GM21381 (cell line): ENCODE measurements at regions not wholly inside any gene's neighbourhood (a gene's known extent, or its start where the extent isn't known, plus 50 kb on each side); places are given as distances from the start of the nearest gene placed in this dataset.

Experiments used
- ATAC-seq: cut with Tn5 transposase; IDR thresholded peaks from one replicate; pipeline ENCODE4 v1.9.1; 2021; ENCODE audit warnings: mild to moderate bottlenecking, moderate library complexity; ENCODE audit not compliant: unreplicated experiment

GRCh38 chr16:65545413-65545956, 423.6 kb upstream of the CDH11 start:
- no peak for ATAC-seq

DNA sequence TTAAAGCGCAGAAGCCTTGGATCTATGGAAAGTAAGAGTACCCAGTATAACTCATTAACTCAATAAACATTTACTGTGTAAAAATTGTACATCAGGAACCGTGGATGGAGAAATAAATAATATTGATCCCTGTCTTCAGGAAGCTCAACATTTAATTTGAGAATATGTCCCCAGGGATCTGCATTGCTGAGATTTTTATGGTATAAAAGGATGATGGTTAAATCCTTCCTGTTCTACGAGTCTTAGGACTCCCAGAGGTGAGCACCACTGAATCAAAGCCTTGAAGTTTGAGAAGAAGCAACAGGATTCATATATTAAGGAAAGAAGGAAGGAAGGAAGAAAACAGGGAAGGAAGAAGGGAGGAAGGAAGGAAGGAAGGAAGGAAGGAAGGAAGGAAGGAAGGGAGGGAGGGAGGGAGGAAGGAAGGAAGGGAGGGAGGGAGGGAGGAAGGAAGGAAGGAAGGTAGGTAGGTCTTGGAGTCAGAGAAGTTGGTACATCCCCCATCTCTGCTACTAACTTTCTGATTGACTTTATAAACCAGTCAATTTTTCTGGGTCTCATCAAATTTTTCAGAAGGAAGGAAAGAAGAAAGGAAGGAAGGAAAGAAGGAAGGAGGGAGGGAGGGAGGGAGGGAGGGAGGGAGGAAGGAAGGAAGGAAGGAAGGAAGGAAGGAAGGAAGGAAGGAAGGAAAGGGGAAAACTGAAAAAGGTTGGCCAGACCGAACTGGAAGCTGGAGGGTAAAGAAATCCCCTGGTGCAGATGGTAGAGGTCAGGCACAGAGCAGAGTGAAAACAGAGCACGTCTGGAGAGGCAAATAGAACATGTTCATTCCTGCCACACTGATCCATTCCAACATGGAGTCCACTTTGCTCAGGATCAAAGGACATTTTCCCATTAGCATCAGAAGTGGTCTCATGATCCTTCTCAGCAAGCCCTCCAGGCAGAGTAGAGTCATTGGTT, 422.2 kb upstream of the CDH11 start:
- ATAC-seq = no peak

GRCh38 chr16:65541646-65542045, 419.8 kb upstream of the CDH11 start:
- no peak for ATAC-seq

GRCh38 chr16:65540901-65541300, 419.0 kb upstream of the CDH11 start:
- ATAC-seq = no peak

- ATAC-seq = no peak
Measured at GRCh38 chr16:65538976-65539375, 417.1 kb upstream of the CDH11 start.

- ATAC-seq = no peak
Measured at GRCh38 chr16:65537336-65537735, 415.5 kb upstream of the CDH11 start.

DNA sequence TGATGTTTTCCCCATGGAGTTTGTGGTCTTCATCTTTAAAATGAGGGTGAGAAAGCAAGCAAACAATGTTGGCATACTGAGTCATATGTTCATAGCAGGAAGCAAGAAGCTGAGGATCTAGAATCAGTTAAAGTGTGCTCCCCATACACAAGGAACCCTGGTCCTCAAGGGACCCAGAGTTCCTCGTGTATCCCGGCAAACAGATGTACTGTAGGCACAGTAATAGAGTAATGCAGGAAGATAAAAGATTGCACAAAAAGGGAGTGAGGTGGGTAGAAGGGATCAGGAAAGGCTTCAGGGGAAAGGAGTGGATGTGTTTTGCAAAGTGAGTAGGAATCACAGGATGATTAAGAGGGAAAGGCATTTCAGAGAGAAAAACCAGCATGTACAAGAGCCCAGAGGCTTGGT, 412.3 kb upstream of the CDH11 start:
- ATAC-seq = no peak

GRCh38 chr16:65532846-65533245, 411.0 kb upstream of the CDH11 start:
- ATAC-seq = no peak

DNA sequence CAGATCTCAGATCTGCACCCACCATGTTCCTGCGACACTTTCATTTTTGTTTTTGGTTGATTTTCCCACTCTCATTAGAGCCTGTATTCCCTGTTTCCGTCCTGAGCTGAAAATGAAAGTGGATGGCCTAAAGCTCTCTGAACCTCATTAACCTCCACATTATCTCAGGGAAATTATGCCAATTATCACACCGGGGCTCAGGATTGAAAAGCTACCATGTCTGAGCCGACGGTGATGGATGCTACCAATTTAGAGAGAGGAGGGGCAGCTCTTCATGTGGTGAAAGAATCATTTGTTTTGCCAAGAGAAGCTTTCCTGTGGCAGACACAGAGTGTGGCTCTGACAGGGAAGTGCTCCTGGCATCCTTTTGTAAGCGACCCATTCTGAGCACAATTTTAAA, 410.4 kb upstream of the CDH11 start:
- ATAC-seq = no peak

DNA sequence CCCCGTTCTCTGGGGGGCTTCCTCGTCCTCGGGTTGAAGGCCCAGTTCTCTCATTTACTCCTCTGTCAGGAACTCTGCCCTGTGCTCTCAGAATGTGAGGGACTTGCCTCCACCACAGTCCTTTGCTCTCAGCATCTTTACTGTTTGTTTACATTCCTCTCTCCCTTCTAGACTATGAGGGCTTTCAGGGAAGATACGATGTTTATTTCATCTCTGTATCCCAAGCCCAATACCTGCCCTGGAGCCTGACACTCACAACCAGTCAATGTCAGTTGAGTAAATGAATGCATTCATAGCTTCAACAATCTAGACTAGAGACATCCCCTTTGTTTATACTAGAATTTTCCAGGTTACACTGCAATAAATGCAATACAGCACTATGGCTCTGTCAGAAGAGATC, 409.6 kb upstream of the CDH11 start:
- ATAC-seq = no peak

- ATAC-seq = no peak
Measured at GRCh38 chr16:65525707-65526106, 403.8 kb upstream of the CDH11 start.

DNA sequence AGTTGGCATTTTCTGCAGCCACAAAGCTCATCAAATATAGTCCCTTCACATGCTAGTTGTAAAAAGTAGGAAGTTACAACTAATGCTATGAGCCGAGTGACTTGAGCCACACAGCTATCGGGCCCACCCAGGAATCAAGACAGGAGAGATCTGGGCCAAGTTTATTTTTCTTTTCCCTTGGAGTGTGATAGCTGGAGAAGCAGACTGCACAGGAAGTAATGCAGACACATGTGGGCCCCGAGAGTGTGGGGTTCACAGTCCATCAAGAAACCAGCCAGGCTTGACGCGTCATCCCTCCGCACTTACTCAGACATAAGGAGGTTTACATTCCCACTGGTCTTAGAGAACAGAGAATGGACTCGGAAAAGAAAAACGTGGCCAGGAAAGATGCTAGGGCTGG, 403.1 kb upstream of the CDH11 start:
- ATAC-seq = no peak

- ATAC-seq = no peak
Measured at GRCh38 chr16:65524231-65524630, 402.4 kb upstream of the CDH11 start.

GRCh38 chr16:65523283-65523944, 401.6 kb upstream of the CDH11 start:
- no peak for ATAC-seq

- no peak for ATAC-seq
Measured at GRCh38 chr16:65522412-65522811, 400.5 kb upstream of the CDH11 start.

DNA sequence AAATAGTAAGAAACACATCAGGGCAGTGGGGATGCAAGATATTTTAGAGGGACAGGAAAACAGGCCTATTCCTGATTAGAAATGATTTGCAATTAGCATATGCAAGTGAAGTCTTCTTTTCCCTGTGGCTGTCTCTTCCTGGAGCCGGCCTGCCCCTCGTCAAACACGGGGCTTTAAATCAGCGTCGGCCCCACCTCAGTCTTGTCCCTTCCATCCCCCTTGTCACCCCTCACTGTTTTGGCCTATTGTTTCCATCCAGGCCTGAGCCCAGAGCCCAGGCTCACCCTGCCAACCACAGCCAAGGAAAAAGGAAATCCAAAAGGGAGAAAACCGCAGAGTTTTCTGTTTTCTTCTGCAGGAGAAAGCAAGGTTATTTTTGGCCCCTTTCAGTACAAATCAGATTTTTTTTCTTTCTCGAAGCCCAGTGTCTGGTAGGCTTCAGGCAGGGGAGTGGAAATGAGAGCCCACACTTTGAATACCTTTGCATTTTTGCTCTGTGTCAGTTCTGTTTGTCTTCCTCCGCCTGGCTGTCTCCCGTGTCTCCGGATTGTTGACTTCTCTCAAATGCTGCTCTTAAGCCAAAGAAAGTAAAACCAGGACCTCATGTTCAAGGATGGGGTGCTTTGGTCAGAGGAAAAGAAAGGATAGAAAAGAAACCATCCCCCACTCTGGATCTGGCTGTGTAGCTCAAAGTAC, 399.9 kb upstream of the CDH11 start:
- ATAC-seq = no peak

- ATAC-seq = no peak
Measured at GRCh38 chr16:65519402-65519801, 397.5 kb upstream of the CDH11 start.

DNA sequence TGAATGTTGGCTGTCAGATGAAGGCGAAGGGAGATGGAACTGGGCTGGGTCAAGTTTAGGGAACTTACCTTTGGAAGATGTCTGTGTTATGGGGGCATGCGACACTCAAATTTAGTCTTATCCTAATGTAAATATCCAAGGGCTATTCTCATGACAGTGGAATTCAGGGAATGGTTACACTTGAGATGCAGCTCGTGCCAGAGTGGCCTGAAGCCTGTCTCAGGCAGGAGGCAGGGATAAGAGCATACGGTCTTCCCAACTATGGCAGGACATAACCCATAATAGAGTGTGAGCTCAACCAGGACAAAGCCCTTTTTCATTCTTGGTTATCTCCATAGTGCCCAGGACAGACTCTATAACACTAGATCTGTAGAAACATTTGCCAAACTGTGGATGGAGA, 393.3 kb upstream of the CDH11 start:
- ATAC-seq = no peak

DNA sequence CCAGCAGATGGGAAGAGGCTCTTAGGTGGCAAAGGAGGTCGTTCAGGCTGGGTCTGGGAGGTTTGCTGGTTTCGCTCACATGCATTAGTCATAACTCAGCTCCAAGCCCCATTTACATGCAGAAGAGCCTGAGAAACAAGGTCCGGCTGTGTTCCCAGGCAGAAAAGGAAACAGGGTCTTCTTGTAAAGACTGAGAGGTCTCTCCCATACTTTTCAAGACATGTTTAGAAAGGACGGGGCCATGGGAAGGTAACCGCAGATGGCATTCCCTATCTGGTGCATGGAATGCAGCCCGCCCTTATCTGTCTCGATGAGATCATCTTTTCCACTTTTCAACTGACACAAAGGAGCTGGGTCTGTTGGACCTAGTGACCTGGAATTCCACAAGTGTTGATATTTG, 389.0 kb upstream of the CDH11 start:
- no peak for ATAC-seq

GRCh38 chr16:65510241-65510640, 388.4 kb upstream of the CDH11 start:
- no peak for ATAC-seq

DNA sequence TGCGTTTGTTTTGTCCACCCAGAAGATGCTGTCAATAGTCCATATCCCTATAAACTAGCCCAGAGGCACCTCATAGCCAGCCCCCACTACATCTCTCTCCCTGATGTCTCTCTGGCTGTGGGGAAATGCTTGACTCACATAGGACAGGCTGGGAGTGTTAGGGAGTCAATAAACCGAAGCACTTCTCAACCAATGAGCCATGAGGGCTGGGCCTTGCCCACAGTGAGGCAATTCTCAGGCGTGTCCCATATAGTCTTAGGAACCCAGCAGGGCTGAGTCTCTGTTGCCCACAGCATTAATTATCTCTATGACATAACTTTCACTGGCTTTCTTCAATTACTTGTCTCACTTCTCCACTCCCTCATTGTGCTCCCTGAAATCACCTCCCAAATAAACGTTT, 387.3 kb upstream of the CDH11 start:
- ATAC-seq = no peak
